ENCODE measurements at regions not wholly inside any gene's neighbourhood (a gene's known extent, or its start where the extent isn't known, plus 50 kb on each side); places are given as distances from the start of the nearest gene placed in this dataset.
"Not testable (repeated sequence)": the region's sequence is repeated elsewhere in the genome, so short reads cannot be mapped to it uniquely, and the experiment has no call there.

DNA sequence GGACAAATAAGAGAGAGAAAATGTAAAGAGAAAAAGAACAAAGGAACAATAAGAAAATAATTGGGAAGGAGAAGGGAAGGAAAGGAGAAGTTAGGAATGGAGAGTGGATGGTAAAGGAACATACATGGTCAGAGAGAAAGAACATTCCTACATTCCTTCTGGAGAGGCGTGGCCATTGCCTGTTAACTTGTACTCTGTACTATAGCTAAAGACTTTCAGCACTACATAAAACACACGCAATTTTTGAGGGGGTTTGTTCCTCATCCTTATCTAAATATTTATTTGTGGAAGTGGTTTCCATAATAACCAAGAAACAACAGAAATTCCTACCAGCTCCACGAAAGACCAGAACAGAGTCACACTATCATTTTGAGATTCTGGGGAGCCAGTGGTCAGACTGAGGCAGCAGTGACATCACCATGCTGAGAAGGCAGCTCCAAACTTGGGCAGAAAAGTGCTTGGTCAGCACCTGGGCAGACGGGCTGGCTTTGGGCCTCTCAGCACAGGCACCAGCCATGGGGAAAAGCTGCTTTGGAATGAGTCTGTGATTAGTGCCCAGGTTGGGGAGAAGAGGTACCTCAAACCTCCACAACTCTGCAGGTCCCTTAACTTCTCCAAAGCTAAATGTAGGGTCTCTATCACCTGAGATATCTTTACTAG lies 125.9 kb upstream of the NTF3 start:
- no peak for DNase-seq (ENCODE audit: low read depth in 2 of 3, low spot score in 2 of 3)

DNA sequence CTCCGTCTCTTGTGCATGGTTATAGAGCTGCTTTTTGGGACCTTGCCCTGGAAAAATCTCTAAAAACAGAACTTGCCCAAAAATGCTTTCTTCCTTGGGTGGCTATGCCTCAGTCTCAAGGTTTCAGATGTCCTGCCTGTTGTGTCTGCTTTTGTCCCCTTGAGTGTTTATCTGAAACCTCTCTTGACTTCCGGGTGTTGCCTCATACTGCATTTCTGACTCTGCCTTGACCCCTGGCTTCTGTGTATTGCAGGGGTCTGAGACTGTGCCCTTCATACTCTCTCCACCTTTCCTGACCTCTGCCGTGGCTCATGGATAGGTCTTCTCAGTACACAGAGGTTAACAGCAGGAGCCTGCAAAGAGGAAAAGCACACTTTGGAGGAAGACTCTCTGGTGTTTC lies 124.8 kb upstream of the NTF3 start:
- DNase-seq (ENCODE audit: low read depth in 2 of 3, low spot score in 2 of 3), result no peak

DNA sequence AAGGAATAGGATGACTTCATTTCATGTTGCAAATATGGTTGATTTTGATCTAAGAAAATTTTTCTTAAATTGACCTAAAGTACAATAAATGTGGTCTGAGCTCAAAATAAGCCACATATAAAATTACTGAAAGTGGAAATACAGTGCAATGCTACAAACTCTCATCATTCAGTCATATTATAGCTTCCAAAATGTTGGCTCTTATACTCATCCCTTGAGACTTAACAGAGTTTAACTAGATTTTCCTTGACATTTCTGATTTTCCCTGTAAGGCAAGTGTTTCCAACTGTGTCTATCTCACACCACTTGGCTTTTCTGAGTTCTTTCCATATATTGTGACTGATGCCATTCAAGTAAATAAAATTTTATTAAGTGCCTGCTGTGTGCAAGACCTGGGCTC lies 123.7 kb upstream of the NTF3 start:
- DNase-seq (ENCODE audit: low read depth in 2 of 3, low spot score in 2 of 3), result no peak

DNA sequence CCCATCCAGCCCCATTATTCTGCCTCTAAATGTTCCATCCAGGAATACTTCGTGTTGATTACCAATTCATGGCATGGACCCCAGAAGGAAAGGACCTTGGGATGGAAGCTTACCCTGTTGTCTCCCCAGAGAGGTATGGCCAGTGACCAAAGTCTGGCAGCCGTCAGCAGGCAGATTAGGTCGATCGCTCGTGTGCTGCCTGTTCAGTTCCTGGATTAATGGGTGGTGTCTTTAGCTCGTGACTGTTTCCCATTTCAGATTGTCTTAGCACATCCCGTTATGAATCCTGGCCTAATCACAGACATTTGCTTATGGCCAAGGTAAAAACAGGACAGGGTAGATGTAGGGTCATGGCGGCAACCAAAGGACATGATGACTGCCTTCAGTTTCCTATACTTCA lies 122.9 kb upstream of the NTF3 start:
- no peak for DNase-seq (ENCODE audit: low read depth in 2 of 3, low spot score in 2 of 3)

DNA sequence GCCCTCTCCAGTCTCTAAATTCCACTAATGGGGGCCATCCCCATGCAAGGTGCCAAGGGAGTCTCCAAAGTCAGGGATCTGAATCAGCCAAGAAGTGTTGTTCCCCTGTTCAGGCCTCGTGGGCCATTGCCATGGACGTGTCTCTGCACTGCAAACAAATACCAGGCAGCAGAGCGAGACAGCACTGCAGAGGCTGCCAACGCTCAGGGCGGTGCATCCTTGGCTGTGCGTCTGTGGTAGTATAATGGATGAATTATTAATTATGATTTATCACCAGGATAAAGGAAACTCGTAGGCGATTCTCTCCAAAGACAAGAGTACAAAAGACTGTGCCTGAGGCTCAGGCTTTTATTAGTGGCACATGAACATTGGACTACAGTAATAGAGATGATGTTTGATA lies 122.3 kb upstream of the NTF3 start:
- DNase-seq (ENCODE audit: low read depth in 2 of 3, low spot score in 2 of 3), result no peak

DNA sequence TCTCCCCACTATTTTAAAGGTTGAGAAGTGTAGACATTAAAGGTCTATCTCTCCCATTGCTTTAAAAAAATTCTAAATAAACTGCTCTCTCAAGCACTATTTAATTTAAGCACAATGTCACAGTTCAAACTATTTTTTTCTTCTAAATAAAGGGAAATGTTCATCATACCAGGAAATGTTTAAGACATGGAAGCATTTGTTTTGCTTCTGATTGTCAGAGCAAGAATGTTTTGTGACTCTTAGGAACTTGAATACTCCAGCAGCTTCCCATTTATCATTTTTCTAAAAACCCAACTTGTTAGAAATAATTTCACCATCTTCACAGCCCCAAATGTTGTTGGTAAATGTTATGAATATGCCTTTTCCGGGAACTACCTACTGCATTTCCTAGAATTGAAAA lies 121.8 kb upstream of the NTF3 start:
- DNase-seq (ENCODE audit: low read depth in 2 of 3, low spot score in 2 of 3), result no peak

DNA sequence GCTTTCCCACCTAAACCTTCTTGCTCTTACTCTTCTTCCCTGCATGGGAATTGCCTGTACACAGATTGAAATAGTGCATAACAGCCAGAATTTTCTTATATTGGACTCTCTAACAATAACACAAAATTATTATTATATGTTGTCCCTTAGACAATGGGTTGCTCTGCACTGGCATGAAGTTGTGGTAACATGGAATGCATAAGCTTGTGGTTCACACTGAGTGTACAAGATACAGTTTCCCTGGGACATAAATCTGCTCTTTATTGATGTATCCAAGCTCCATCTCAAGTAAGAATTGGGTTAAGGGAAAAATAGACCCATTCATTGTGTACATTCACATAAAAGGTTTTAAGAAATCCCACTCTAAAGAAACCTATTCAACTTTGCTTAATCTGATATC lies 114.4 kb upstream of the NTF3 start:
- no peak for DNase-seq (ENCODE audit: low read depth in 2 of 3, low spot score in 2 of 3)

DNA sequence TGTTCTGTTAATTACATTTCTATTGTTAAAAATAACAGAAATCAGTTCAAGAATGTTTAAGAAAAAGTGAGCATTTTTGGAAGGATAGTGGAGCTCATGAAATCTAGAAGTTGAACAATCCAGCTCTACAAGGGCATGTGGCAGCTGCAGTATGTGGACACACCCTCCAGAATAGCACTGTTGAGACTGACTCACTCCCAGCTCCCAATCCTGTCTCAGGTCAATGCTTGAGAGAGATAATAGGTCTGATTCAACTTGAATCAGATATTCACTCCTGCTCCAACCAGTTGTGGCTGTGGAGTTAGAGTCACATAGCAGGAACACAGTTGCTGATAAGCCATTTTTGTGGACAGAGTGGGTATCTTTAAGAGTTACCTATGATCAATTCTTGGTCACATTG lies 113.0 kb upstream of the NTF3 start:
- no peak for DNase-seq (ENCODE audit: low read depth in 2 of 3, low spot score in 2 of 3)

DNA sequence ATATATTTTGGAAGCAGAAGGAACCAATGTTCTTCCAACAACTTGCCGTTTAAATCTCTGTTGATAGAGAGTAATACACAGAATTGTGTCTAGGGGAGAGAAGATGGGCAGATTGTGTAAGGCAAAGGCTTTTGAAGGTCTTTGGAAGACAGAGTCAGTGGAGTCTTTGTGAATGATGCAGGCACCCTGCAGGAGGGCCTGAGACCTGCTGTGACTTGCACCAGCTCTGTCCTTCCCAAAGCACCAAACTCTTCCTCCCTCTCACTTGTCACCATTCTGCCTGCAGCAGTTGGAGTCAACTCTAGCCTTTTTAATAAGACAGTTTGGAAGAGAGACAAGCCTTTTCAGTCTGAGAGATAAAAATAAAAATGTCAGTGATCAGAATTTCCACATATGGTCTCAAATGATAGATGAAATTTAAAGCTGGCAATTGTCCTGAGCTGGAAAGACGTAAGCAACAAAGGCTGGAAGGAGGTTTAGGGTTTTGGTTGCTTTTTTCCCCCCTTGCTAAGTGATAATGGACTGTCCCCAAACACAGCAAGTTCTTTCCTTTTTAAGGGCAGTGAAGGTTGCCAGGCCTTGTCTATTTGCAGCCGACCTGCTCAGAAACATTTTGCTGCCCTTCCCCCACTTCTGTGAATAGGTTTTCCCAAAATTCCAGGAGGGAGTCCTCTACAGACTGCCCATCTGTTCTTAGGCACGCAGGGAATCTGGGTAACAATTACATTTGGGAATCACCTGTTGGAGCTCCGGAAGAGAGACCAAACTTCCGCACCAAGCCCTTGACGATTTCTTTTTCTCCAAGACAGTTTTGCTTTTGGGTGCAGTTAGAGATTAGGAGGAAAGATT lies 103.0 kb upstream of the NTF3 start:
- DNase-seq (ENCODE audit: low read depth in 2 of 3, low spot score in 2 of 3), result no peak

DNA sequence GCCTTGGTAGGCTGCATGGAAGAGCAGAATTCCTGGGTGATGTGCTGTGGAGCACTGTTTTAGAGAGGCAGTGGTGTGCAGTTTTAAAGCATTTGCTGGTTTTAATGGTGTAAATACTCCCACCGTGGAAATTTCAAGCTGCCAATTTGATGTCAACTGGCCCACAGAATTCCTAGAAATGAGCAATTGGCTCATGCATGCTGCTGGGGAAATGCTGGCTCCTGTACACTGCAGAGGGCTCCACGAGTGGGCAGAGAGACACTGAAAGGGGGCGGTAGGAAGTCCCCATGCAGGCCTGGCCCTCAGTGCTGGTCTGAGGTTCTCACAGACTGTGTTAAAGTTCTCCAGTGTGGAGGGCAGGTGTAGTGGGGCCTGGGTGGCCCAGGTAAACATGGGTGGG lies 99.4 kb upstream of the NTF3 start:
- DNase-seq (ENCODE audit: low read depth in 2 of 3, low spot score in 2 of 3), result no peak

DNA sequence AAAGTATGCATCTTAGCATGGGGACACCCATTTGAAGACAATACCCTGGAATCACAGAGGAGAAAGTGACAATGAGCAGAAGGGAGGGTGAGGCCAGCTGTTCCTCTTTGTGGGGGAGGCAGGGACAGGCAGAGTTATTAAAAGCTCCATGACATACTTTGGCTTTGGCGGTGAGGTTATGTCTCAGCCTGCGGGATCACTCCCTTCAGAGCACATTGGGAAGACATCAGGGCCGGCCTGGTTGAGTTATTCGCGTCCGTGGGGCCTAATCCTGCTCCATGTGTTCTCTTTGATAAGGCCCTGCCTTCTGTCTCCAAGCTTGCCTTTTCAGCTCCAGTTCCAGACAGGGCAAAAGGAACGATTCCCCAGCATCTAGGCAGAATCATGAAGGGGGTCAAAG lies 98.8 kb upstream of the NTF3 start:
- no peak for DNase-seq (ENCODE audit: low read depth in 2 of 3, low spot score in 2 of 3)

DNA sequence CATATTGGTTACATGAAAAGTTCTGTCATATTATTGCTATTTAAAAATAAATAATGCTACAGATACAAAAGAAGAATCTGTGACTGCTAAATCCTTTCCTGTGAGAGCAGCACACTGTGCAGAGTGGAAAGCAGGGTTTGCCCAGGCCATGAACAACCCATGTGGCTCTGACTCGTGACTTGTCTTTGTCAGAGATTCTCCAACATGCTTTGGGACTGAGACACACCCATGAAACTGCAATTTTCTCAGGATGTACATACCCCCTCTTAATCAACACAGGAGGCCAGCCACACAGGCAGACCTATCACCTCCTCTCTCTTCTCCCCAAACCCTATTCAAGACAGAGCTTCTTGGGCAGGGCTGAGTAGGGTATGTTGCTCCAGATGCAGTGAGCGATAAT lies 96.8 kb upstream of the NTF3 start:
- no peak for DNase-seq (ENCODE audit: low read depth in 2 of 3, low spot score in 2 of 3)

DNA sequence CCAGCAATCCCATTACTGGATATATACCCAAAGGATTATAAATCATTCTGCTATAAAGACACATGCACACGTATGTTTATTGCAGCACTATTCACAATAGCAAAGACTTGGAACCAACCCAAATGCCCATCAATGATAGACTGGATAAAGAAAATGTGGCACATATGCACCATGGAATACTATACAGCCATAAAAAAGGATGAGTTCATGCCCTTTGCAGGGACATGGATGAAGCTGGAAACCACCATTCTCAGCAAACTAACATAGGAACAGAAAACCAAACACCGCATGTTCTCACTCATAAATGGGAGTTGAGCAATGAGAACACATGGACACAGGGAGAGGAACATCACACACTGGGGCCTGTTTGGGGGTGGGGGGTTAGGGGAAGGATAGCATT lies 90.8 kb upstream of the NTF3 start:
- DNase-seq (ENCODE audit: low read depth in 2 of 3, low spot score in 2 of 3), result not testable (repeated sequence)

DNA sequence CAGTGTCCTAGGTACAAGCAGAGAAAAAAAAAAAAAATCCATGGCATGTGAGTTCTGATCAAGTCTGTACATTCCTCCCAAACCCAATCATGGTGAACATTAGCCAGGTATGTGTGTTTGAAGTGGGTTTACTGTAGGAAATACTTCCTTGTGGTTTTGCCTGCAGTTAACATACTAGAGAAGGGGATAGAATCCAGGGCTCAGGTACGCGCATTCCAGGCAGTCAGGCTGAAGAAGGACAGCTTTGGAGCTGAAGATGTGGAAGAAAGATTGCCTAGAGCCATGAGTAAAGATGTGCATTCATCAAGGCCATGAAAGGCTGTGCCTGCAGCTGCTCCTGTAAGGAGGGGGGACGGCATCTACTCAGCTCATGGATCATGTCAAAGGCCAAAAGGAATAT lies 88.2 kb upstream of the NTF3 start:
- no peak for DNase-seq (ENCODE audit: low read depth in 2 of 3, low spot score in 2 of 3)

DNA sequence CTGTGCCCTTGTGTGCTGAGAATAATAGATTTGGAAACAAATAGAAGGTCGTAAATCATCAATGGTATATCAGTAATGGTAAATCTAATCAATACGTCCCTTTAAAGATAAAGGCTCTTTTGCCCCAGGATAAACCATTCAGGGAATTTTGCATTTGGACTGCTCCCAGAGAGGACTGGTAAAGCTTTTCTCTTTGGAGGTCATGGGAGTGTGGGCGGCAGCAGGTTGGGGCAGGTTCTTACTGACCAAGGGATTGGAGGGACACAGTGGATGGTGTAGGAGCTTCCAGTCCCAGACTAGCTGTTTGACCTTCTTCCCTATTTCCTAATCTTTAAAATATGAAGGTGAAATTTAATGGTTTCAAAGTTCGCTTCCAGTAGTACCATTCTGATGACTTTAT lies 87.8 kb upstream of the NTF3 start:
- DNase-seq (ENCODE audit: low read depth in 2 of 3, low spot score in 2 of 3), result no peak

DNA sequence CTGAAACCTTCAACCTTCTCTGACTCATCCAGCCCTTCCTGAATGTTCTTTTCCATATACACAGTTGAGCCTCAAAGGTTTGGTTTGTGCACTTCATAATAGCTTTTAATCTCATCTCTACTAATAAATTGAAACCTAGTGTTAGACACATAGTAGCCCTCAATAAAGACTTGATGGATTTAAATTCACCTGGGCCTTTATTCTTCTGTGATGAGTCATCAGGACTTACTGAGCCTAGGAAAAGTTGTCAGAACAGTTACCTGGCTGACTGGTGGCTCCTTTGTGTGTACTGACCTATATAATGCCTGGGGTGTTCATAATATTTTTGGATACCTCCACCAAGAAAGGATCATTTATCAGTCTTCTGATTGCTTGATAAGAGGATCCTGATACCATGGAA lies 86.4 kb upstream of the NTF3 start:
- no peak for DNase-seq (ENCODE audit: low read depth in 2 of 3, low spot score in 2 of 3)

DNA sequence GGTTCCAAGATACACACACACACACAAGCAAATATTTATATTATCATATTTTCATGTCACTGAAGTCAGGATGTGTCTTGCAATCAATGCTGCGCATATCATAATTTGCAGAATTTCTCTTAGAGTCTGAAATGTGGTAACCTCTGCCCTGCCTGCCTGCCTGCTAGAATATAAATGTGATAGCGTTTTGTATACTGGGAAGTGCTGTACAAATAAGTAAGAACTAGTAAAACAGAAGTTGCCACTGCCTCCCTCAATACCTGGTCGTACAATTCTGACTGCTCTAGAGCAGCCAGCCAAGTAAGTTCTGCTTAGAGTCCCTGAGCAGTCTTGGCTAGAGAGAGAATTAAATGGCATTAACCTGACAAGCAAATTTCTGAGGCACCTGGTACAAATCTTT lies 83.9 kb upstream of the NTF3 start:
- no peak for DNase-seq (ENCODE audit: low read depth in 2 of 3, low spot score in 2 of 3)

DNA sequence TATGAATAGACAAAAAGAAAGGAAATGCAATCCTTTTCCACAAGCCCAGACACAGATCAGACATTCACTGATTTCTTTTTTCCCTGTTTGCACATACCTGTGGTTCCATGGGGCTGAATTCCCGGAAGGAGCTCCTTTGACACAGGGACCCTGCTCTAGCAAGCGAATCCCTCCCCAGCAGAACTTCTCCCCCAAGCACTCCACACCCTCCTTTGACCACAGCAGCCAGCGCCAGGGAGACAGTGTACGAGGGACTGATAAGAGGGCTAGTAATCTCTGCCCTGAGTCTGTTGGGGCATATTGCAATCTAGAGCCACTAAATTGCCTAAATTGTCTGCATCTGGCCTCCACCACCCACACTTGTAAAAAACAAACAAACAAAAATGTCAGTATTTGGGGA lies 83.4 kb upstream of the NTF3 start:
- no peak for DNase-seq (ENCODE audit: low read depth in 2 of 3, low spot score in 2 of 3)

DNA sequence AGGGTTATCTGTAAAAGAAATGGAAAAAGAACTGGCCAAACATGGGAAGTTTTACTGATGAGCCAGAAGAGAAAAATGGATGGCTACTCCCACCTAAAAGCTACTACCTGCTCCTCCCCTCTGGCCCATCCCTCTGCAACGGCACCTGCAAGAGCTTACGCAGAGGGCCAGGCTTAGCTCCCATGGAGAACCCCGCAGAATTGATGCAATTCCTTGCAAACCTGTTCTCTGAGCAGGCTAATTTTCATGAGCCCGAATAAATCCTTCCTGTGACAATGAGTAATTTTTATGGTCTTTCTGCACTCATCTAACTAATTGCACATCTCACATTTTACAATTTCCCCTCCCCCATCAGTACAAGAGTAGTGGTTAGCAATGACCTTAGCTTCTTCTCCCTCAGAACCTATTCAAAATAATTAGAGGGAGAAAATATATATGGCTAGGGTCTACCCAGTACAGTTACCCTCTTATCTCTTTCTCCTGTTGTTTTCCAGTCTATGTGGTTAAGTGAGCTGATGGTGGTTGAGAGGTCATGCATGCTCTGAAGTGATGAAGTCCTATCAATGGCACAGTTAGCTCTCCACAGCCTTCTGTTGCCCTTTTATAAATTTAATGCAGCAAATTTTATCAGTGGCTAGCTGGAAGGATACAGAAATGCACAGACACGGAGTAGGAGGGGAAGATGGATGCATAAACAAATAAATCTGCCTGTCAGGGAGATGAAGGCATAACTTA lies 67.7 kb upstream of the NTF3 start:
- no peak for DNase-seq (ENCODE audit: low read depth in 2 of 3, low spot score in 2 of 3)

DNA sequence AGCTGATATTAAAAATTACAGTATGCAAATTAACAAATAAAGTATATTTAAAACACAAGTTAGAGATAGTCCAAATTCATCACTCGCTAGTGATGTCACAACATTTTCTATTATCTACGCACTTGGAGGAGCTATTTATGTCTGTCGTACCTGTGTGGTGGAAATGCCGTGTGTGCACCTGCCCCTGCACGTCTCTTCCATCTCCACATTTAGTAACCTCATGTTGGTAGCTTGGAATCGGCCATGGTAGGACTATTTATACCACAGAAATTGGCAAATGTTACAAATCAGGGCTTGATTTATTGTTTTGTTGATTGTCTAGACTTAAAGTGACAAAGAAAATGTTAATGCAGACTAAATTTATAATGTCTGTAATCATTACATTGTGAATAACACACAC lies 62.6 kb upstream of the NTF3 start:
- no peak for DNase-seq (ENCODE audit: low read depth in 2 of 3, low spot score in 2 of 3)

DNA sequence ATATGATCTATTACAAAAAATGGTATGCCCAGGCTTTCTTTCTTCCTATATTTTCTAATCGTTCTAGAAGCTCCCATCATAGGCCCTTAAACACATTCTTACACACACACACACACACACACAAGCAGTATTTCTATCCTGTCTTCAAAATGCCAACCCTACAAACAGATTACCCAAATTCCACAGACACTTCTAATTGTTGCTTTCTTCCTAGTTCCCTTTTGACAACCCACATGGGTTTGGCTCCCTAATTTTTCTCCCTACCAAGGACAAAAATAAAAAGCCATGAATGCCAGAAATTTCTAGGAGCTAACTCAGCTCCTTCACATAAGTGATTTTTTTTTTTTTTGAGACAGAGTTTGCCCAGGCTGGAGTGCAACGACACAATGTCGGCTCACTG lies 60.3 kb upstream of the NTF3 start:
- DNase-seq (ENCODE audit: low read depth in 2 of 3, low spot score in 2 of 3), result no peak

DNA sequence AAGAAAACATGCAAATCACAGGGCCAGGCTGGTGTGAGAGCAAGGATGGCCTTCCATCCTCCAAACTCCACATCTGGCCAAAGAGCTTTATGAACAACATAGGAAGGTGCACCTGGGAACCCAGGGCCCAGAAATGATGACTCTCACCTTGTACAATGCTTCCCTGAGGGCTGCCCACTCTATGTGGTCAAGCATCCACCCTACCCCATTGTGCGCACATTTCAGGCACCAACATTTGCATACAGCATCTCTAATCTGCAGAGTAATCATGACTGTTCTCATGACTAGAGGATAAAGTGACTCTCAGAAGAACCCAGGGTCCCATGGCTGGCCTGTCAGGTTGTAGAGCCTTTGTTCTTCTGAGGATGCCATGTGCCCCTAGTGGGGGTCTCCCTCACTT lies 57.2 kb upstream of the NTF3 start:
- DNase-seq (ENCODE audit: low read depth in 2 of 3, low spot score in 2 of 3), result no peak

All from activated CD8-positive, alpha-beta memory T cell treated with anti-CD3 and anti-CD28 coated beads for 48 hours (primary cell).